Activated CD4-positive, alpha-beta T cell treated with anti-CD3 and anti-CD28 coated beads for 36 hours (primary cell): ENCODE measurements at regions not wholly inside any gene's neighbourhood (a gene's known extent, or its start where the extent isn't known, plus 50 kb on each side); places are given as distances from the start of the nearest gene placed in this dataset.

Experiments used
- ATAC-seq: fragments of 200-7000 bp; cut with Tn5 transposase; one replicate; pipeline ENCODE4 v1.10.0; 2021; ENCODE audit warnings: mild to moderate bottlenecking, moderate library complexity
- CTCF ChIA-PET: fragments of 350-600 bp; sonication (Branson Sonifier 250); formaldehyde crosslinking; loops from one replicate; lab custom pipeline; 2021; ENCODE audit warnings: antibody characterized with exemption; lab: Charles Lee
- POLR2A ChIA-PET: fragments of 350-600 bp; sonication (Branson Sonifier 250); formaldehyde crosslinking; loops from one replicate; lab custom pipeline; 2021; ENCODE audit warnings: antibody characterized with exemption, inconsistent platforms; lab: Charles Lee
- DNase-seq: peaks from one replicate; pipeline ENCODE4 v3.0.0-alpha.2; 2020
- H3K27ac Mint-ChIP-seq: one replicate; pipeline ENCODE4 v1.8.0; 2021; ENCODE audit warnings: mixed read lengths
- H3K27me3 Mint-ChIP-seq: one replicate; pipeline ENCODE4 v1.8.0; 2021; ENCODE audit warnings: mixed read lengths
- H3K36me3 Mint-ChIP-seq: one replicate; pipeline ENCODE4 v1.8.0; 2021; ENCODE audit warnings: low read depth, mixed read lengths
- H3K4me1 Mint-ChIP-seq: one replicate; pipeline ENCODE4 v1.8.0; 2021; ENCODE audit warnings: mixed read lengths
- H3K4me3 Mint-ChIP-seq: one replicate; pipeline ENCODE4 v1.8.0; 2021; ENCODE audit warnings: mild to moderate bottlenecking, moderate library complexity, mixed read lengths
- H3K9me3 Mint-ChIP-seq: one replicate; pipeline ENCODE4 v1.8.0; 2021; ENCODE audit warnings: low read depth, mixed read lengths
- intact Hi-C, 2 experiments: fragments of 100-400 bp; cut with DNase I in 1 of 2; cut with micrococcal nuclease in 1 of 2; formaldehyde crosslinking; loops; one replicate each; pipeline versions ENCODE4 v1.14.2 to v1.15.1; 2022 to 2024; cut with DNase I, micrococcal nuclease

- Mint-ChIP-seq H3K9me3 (peaks cover 18% of the 10 kb centered on the region), H3K4me3 (no peak overlapping the region), H3K36me3 (peaks cover 10% of the 10 kb centered on the region), H3K4me1 (no peaks in the 10 kb centered on the region), H3K27me3 (no peaks in the 10 kb centered on the region), H3K27ac (no peak overlapping the region)
- POLR2A ChIA-PET = no interaction called here
- DNase-seq = no peak
- ATAC-seq = no peak
- CTCF ChIA-PET = no interaction called here
- intact Hi-C loops = no loop called here
These were observed 58.1 kb upstream of the TGIF1 start for GRCh38 chr18:3391704-3392466.

GRCh38 chr18:3392467-3392855 is 57.5 kb upstream of the TGIF1 start:
- H3K36me3 Mint-ChIP-seq = peaks cover 10% of the 10 kb centered on the region
- H3K9me3 Mint-ChIP-seq = peaks cover 18% of the 10 kb centered on the region
- CTCF ChIA-PET = no interaction called here
- no peaks in the 10 kb centered on the region for H3K4me1 Mint-ChIP-seq
- intact Hi-C loops = no loop called here
- no peak overlapping the region for H3K27ac Mint-ChIP-seq
- no peaks in the 10 kb centered on the region for H3K27me3 Mint-ChIP-seq
- no peak overlapping the region for H3K4me3 Mint-ChIP-seq
- POLR2A ChIA-PET = no interaction called here
- DNase-seq (no peak), ATAC-seq (no peak)

GRCh38 chr18:3394648-3395047 is 55.3 kb upstream of the TGIF1 start:
- Mint-ChIP-seq H3K27me3 (no peaks in the 10 kb centered on the region), H3K27ac (no peak overlapping the region), H3K4me3 (no peak overlapping the region), H3K9me3 (peaks cover 16% of the 10 kb centered on the region), H3K4me1 (no peaks in the 10 kb centered on the region), H3K36me3 (peaks cover 10% of the 10 kb centered on the region)
- POLR2A ChIA-PET = no interaction called here
- intact Hi-C loops = no loop called here
- ATAC-seq = no peak
- CTCF ChIA-PET = interaction anchor here (1.7 to 1.8 kb wide), 2 partner anchors 11 to 272 kb away, joined by 5 to 7 read pairs; no protein-coding TSS in a partner anchor
- no peak for DNase-seq

- Mint-ChIP-seq H3K27me3 (no peaks in the 10 kb centered on the region), H3K4me3 (no peak overlapping the region), H3K4me1 (no peaks in the 10 kb centered on the region), H3K36me3 (peaks cover 6% of the 10 kb centered on the region), H3K27ac (no peak overlapping the region), H3K9me3 (peaks cover 11% of the 10 kb centered on the region)
- POLR2A ChIA-PET = no interaction called here
- no peak for DNase-seq
- ATAC-seq = no peak
- intact Hi-C loops = no loop called here
- CTCF ChIA-PET = interaction anchor here (1.7 to 1.8 kb wide), 2 partner anchors 12 to 271 kb away, joined by 5 to 7 read pairs; no protein-coding TSS in a partner anchor
These were observed 54.5 kb upstream of the TGIF1 start for GRCh38 chr18:3395466-3395865.

- Mint-ChIP-seq H3K27ac (no peak overlapping the region), H3K36me3 (peaks cover 2% of the 10 kb centered on the region), H3K9me3 (peaks cover 10% of the 10 kb centered on the region), H3K4me1 (no peaks in the 10 kb centered on the region), H3K4me3 (no peak overlapping the region), H3K27me3 (no peaks in the 10 kb centered on the region)
- no peak for ATAC-seq
- POLR2A ChIA-PET = interaction anchor here (0.6 kb wide), 1 partner anchor 19 kb away, joined by 4 read pairs; no protein-coding TSS in a partner anchor
- DNase-seq = no peak
- CTCF ChIA-PET = interaction anchor here (0.5 to 1.1 kb wide), 3 partner anchors 11 to 158 kb away, joined by 3 read pairs; no protein-coding TSS in a partner anchor
- intact Hi-C loops = no loop called here
These were observed 52.8 kb upstream of the TGIF1 start for GRCh38 chr18:3397031-3397750.

- no peak overlapping the region for H3K4me3 Mint-ChIP-seq
- ATAC-seq (no peak), DNase-seq (no peak)
- no peaks in the 10 kb centered on the region for H3K27me3 Mint-ChIP-seq
- peaks cover 10% of the 10 kb centered on the region for H3K9me3 Mint-ChIP-seq
- ChIA-PET CTCF (interaction anchor here (0.8 to 1.1 kb wide), 3 partner anchors 17 to 84 kb away, joined by 3 read pairs; no protein-coding TSS in a partner anchor), POLR2A (interaction anchor here (0.6 kb wide), 1 partner anchor 19 kb away, joined by 4 read pairs; no protein-coding TSS in a partner anchor)
- H3K36me3 Mint-ChIP-seq = peaks cover 2% of the 10 kb centered on the region
- intact Hi-C loops = no loop called here
- no peaks in the 10 kb centered on the region for H3K4me1 Mint-ChIP-seq
- H3K27ac Mint-ChIP-seq = no peak overlapping the region
These were observed 52.2 kb upstream of the TGIF1 start for GRCh38 chr18:3397786-3398185.
